Activated CD8-positive, alpha-beta T cell treated with anti-CD3 and anti-CD28 coated beads for 36 hours (primary cell): ENCODE measurements at regions not wholly inside any gene's neighbourhood (a gene's known extent, or its start where the extent isn't known, plus 50 kb on each side); places are given as distances from the start of the nearest gene placed in this dataset.

Experiments
- ATAC-seq: fragments of 200-7000 bp; cut with Tn5 transposase; one replicate; pipeline ENCODE4 v1.10.0; 2021; ENCODE audit warnings: mild to moderate bottlenecking, moderate library complexity
- CTCF ChIA-PET: fragments of 350-600 bp; sonication (Branson Sonifier 250); formaldehyde crosslinking; loops from one replicate; lab custom pipeline; 2021; ENCODE audit warnings: antibody characterized with exemption; lab: Charles Lee
- POLR2A ChIA-PET: fragments of 350-600 bp; sonication (Branson Sonifier 250); formaldehyde crosslinking; loops from one replicate; lab custom pipeline; 2021; ENCODE audit warnings: antibody characterized with exemption; lab: Charles Lee
- DNase-seq: peaks from one replicate; pipeline ENCODE4 v3.0.0-alpha.2; 2020
- H3K27ac Mint-ChIP-seq: one replicate; pipeline ENCODE4 v1.8.0; 2021; ENCODE audit warnings: mild to moderate bottlenecking, mixed read lengths
- H3K27me3 Mint-ChIP-seq: one replicate; pipeline ENCODE4 v1.8.0; 2021; ENCODE audit warnings: mixed read lengths
- H3K36me3 Mint-ChIP-seq: one replicate; pipeline ENCODE4 v1.8.0; 2021; ENCODE audit warnings: low read depth, mixed read lengths
- H3K4me1 Mint-ChIP-seq: one replicate; pipeline ENCODE4 v1.8.0; 2021; ENCODE audit warnings: low read depth, mixed read lengths
- H3K4me3 Mint-ChIP-seq: one replicate; pipeline ENCODE4 v1.8.0; 2021; ENCODE audit warnings: mild to moderate bottlenecking, moderate library complexity, mixed read lengths
- H3K9me3 Mint-ChIP-seq: one replicate; pipeline ENCODE4 v1.8.0; 2021; ENCODE audit warnings: mixed read lengths
- CTCF ChIP-seq: fragments of 200-600 bp; IDR thresholded peaks from one replicate; pipeline ENCODE4 v1.8.0; 2022; ENCODE audit warnings: antibody characterized with exemption, mild to moderate bottlenecking
- intact Hi-C: fragments of 100-400 bp; cut with micrococcal nuclease; formaldehyde crosslinking; loops from one replicate; pipeline ENCODE4 v1.10.0; 2022

GRCh38 chr1:200354243-200354642 is 55.6 kb downstream of the ZNF281 start:
- ATAC-seq, result peak; percentile 68
- peaks cover 29% of the 10 kb centered on the region for H3K4me1 Mint-ChIP-seq
- intact Hi-C loops, result no loop called here
- no peak for TF ChIP-seq CTCF
- H3K9me3 Mint-ChIP-seq, result no peaks in the 10 kb centered on the region
- H3K27me3 Mint-ChIP-seq, result no peaks in the 10 kb centered on the region
- no peak overlapping the region for H3K27ac Mint-ChIP-seq
- peak; percentile 32 for DNase-seq
- CTCF ChIA-PET, result interaction anchor here (1.2 to 1.7 kb wide), 2 partner anchors 26 to 134 kb away, joined by 3 to 4 read pairs; no protein-coding TSS in a partner anchor
- no peak overlapping the region for H3K4me3 Mint-ChIP-seq
- POLR2A ChIA-PET, result interaction anchor here (0.8 kb wide), 1 partner anchor 18 kb away, joined by 3 read pairs; no protein-coding TSS in a partner anchor
- no peaks in the 10 kb centered on the region for H3K36me3 Mint-ChIP-seq

- no peak for TF ChIP-seq CTCF
- Mint-ChIP-seq H3K27ac (peak overlapping the region; percentile 4), H3K27me3 (no peaks in the 10 kb centered on the region), H3K36me3 (no peaks in the 10 kb centered on the region), H3K9me3 (no peaks in the 10 kb centered on the region), H3K4me1 (peaks cover 29% of the 10 kb centered on the region), H3K4me3 (no peak overlapping the region)
- ChIA-PET CTCF (interaction anchor here (1.3 to 1.7 kb wide), 2 partner anchors 15 to 135 kb away, joined by 4 to 5 read pairs; no protein-coding TSS in a partner anchor), POLR2A (no interaction called here)
- intact Hi-C loops, result no loop called here
- DNase-seq (no peak), ATAC-seq (no peak)
Observed at GRCh38 chr1:200353232-200353631, 56.6 kb downstream of the ZNF281 start.

GRCh38 chr1:200351826-200352549 is 57.8 kb downstream of the ZNF281 start:
- H3K4me1 Mint-ChIP-seq, result peaks cover 29% of the 10 kb centered on the region

GRCh38 chr1:200351425-200351824 is 58.4 kb downstream of the ZNF281 start:
- Mint-ChIP-seq H3K36me3 (no peaks in the 10 kb centered on the region), H3K9me3 (no peaks in the 10 kb centered on the region), H3K4me1 (peaks cover 29% of the 10 kb centered on the region), H3K4me3 (no peak overlapping the region), H3K27ac (peak overlapping the region; percentile 78), H3K27me3 (no peaks in the 10 kb centered on the region)
- ATAC-seq (no peak), DNase-seq (no peak)
- TF ChIP-seq CTCF, result no peak
- ChIA-PET CTCF (no interaction called here), POLR2A (no interaction called here)
- intact Hi-C loops, result no loop called here

More at GRCh38 chr1:200351826-200352549, 57.8 kb downstream of the ZNF281 start:
- ATAC-seq (peak; percentile 77), DNase-seq (peak; percentile 43)
- Mint-ChIP-seq H3K36me3 (no peaks in the 10 kb centered on the region), H3K4me3 (peak overlapping the region; percentile 46), H3K27me3 (no peaks in the 10 kb centered on the region), H3K27ac (peak overlapping the region; percentile 78), H3K9me3 (no peaks in the 10 kb centered on the region)
- POLR2A ChIA-PET, result no interaction called here
- CTCF ChIA-PET, result interaction anchor here (0.7 kb wide), 1 partner anchor 12 kb away, joined by 3 read pairs; no protein-coding TSS in a partner anchor
- TF ChIP-seq CTCF, result no peak
- intact Hi-C loops, result no loop called here

GRCh38 chr1:200346700-200347099 is 63.1 kb downstream of the ZNF281 start:
- POLR2A ChIA-PET, result no interaction called here
- CTCF ChIA-PET, result no interaction called here

More at GRCh38 chr1:200346700-200347099, 63.1 kb downstream of the ZNF281 start:
- Mint-ChIP-seq H3K27me3 (no peaks in the 10 kb centered on the region), H3K27ac (no peak overlapping the region), H3K9me3 (no peaks in the 10 kb centered on the region), H3K36me3 (no peaks in the 10 kb centered on the region), H3K4me1 (peaks cover 7% of the 10 kb centered on the region), H3K4me3 (no peak overlapping the region)
- no peak for TF ChIP-seq CTCF
- ATAC-seq (no peak), DNase-seq (no peak)
- intact Hi-C loops, result no loop called here
